RKO (cell line): ENCODE measurements at regions not wholly inside any gene's neighbourhood (a gene's known extent, or its start where the extent isn't known, plus 50 kb on each side); places are given as distances from the start of the nearest gene placed in this dataset.

Source experiments
- DNase-seq: peaks from one replicate; pipeline ENCODE4 v3.0.0-alpha.2; 2016; ENCODE audit warnings: low spot score

GRCh38 chr5:2801577-2802525 lies 50.4 kb upstream of the IRX2 start:
- DNase-seq, result no peak
